ENCODE measurements at regions not wholly inside any gene's neighbourhood (a gene's known extent, or its start where the extent isn't known, plus 50 kb on each side); places are given as distances from the start of the nearest gene placed in this dataset.
A peak's percentile ranks its signal among the peaks of the same experiment; 100 is the strongest.
"Not testable (repeated sequence)": the region's sequence is repeated elsewhere in the genome, so short reads cannot be mapped to it uniquely, and the experiment has no call there.

DNA sequence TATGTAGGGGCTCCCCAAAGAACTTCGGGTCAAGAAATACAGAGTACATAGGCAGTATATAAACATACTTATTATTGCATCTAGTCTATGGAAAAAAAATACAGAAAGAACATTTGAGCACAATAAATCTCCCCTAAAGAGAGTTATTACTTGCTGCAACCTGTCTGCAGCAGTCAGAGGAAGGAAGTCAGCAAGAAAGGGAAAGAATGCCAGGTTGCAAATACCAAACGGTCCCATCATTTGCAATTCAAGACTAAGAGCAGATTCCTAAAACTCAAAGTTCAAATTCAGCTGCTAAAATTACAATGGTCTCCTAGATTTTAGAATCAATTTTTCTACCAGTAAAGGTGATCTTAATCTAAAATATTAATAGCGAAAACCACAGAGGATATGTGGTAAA is 236.2 kb upstream of the NUDT6 start:
- H3K27ac ChIP-seq (ENCODE audit: low read depth, low read length): peak overlapping the region; percentile 83
- 0 out of 2 replicates have a peak overlapping the region, but pooled peaks have one; percentile 4 for H3K9ac ChIP-seq (ENCODE audit: low read depth, low read length)
- H3K36me3 ChIP-seq (ENCODE audit: insufficient read depth, low read length): no peaks in the 10 kb centered on the region
- H3K27me3 ChIP-seq (ENCODE audit: insufficient read depth, low read length): no peaks in the 10 kb centered on the region
- 36% methylated on average over 2 of the region's 3 CpGs for WGBS
- no peak overlapping the region for H3K4me3 ChIP-seq (ENCODE audit: low read length)
- H3K9me3 ChIP-seq (ENCODE audit: insufficient read depth, low read depth, low read length): no peaks in the 10 kb centered on the region
- peaks cover 36% of the 10 kb centered on the region for H3K4me1 ChIP-seq (ENCODE audit: insufficient read depth, low read length)

DNA sequence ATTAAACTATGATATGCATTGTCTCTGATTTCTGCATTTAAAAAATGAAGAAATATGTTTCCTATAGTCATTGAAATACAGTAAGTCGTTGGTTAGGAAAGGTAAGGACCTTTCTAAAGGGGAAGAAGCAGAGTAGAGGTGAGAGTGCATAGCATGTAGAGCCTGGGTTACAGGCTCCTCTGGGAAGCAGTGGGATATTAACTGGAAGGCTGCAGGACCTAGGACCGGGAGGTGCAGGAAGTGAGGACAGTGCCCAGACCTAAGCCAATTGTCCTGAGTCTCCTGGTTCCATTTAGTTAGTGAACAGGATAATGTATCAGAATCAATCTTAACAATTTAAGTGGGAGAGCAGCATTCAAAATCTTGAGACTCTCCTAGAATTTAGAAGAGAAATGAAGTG is 237.1 kb upstream of the NUDT6 start:
- Histone ChIP-seq H3K36me3 (ENCODE audit: insufficient read depth, low read length) (no peaks in the 10 kb centered on the region), H3K4me3 (ENCODE audit: low read length) (no peak overlapping the region), H3K4me1 (ENCODE audit: insufficient read depth, low read length) (peaks cover 32% of the 10 kb centered on the region), H3K9ac (ENCODE audit: low read depth, low read length) (no peak overlapping the region; the same call in 1 of the 2 replicates), H3K27ac (ENCODE audit: low read depth, low read length) (peak overlapping the region; percentile 66), H3K27me3 (ENCODE audit: insufficient read depth, low read length) (no peaks in the 10 kb centered on the region), H3K9me3 (ENCODE audit: insufficient read depth, low read depth, low read length) (no peaks in the 10 kb centered on the region)
- 45% methylated on average over 2 of the region's 2 CpGs for WGBS

DNA sequence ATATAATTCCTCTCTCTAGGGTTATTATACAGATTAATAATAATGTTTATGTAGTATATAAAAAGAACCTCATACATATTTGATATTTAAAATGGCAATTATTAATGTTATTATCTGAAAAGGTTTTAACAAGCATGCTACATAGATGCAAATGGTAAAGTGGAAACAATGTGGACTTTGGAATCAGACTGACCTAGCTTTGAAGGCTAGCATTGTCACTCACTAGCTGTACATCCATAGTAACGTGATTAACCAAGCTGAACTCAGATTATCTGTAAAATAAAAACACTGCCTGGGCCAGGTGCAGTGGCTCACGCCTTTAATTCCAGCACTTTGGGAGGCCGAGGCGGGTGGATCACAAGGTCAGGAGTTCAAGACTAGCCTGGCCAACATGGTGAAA is 233.7 kb upstream of the SPRY1 start:
- Histone ChIP-seq H3K4me3 (ENCODE audit: low read length) (no peak overlapping the region), H3K9me3 (ENCODE audit: insufficient read depth, low read depth, low read length) (peaks cover 5% of the 10 kb centered on the region; the same call in 1 of the 2 replicates), H3K27ac (ENCODE audit: low read depth, low read length) (no peak overlapping the region), H3K4me1 (ENCODE audit: insufficient read depth, low read length) (peaks cover 25% of the 10 kb centered on the region), H3K9ac (ENCODE audit: low read depth, low read length) (no peak overlapping the region), H3K27me3 (ENCODE audit: insufficient read depth, low read length) (no peaks in the 10 kb centered on the region), H3K36me3 (ENCODE audit: insufficient read depth, low read length) (no peaks in the 10 kb centered on the region)
- 97% methylated on average over 4 of the region's 4 CpGs for WGBS

DNA sequence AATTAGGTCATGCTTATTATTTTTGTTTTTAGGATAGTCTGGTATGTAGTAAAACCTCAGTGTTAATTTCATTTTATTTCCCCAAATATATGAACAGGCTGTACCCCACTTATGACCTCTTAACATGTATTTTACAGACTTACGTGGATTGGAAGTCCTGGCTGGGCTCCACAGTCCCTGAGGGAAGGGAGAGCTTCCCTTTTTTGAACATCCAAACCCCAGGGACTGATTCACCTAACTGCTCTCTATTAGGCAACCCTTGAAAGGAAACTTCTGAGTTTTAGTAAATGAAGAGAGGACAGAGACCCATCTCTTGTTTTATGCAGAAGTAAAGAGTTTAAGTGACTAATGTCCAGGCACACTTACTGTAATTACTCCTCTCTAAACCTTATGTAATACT is 233.1 kb upstream of the SPRY1 start:
- H3K9ac ChIP-seq (ENCODE audit: low read depth, low read length): no peak overlapping the region
- 100% methylated on average over 1 of the region's 1 CpG for WGBS
- peaks cover 5% of the 10 kb centered on the region; the same call in 1 of the 2 replicates for H3K9me3 ChIP-seq (ENCODE audit: insufficient read depth, low read depth, low read length)
- no peak overlapping the region for H3K4me3 ChIP-seq (ENCODE audit: low read length)
- H3K36me3 ChIP-seq (ENCODE audit: insufficient read depth, low read length): no peaks in the 10 kb centered on the region
- peaks cover 19% of the 10 kb centered on the region for H3K4me1 ChIP-seq (ENCODE audit: insufficient read depth, low read length)
- no peak overlapping the region for H3K27ac ChIP-seq (ENCODE audit: low read depth, low read length)
- no peaks in the 10 kb centered on the region for H3K27me3 ChIP-seq (ENCODE audit: insufficient read depth, low read length)

DNA sequence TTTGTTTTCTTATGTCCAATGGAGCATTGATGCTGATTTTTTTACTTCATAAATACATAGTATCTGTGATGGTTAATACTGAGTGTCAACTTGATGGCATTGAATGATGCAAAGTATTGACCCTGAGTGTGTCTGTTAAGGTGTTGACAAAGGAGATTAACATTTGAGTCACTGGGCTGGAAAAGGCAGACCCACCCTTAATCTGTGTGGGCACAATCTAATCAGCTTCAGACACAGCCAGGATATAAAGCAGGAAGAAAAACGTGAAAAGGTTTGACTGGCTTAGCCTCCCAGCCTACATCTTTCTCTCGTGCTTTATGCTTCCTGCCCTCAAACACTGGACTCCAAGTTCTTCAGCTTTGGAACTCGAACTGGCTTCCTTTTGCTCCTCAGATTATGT is 230.6 kb upstream of the SPRY1 start:
- 95% methylated on average over 3 of the region's 3 CpGs for WGBS
- H3K27me3 ChIP-seq (ENCODE audit: insufficient read depth, low read length): no peaks in the 10 kb centered on the region
- peaks cover 5% of the 10 kb centered on the region; the same call in 1 of the 2 replicates for H3K9me3 ChIP-seq (ENCODE audit: insufficient read depth, low read depth, low read length)
- H3K9ac ChIP-seq (ENCODE audit: low read depth, low read length): no peak overlapping the region
- H3K27ac ChIP-seq (ENCODE audit: low read depth, low read length): no peak overlapping the region
- no peak overlapping the region for H3K4me3 ChIP-seq (ENCODE audit: low read length)
- peaks cover 5% of the 10 kb centered on the region; the same call in 1 of the 2 replicates for H3K4me1 ChIP-seq (ENCODE audit: insufficient read depth, low read length)
- no peaks in the 10 kb centered on the region for H3K36me3 ChIP-seq (ENCODE audit: insufficient read depth, low read length)

DNA sequence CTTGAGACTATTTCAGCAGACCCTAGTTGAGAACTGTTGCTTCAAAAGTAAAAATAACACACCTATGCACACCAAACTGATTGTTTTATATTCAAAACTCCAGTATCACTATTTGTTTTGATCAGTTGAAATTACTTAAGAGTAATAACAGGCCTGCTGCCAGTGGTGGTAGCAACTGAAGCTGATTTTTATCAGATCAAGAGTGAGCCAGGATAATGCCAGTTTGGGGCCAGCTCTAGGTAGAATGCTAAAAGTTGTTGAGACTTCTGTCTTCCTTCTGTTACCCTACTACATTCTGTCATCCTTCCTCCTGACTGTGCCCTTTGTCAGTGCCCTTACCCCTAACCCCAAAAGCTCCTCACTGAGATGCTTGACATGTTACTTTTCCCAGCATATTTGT is 228.7 kb upstream of the SPRY1 start:
- no peak overlapping the region for H3K4me3 ChIP-seq (ENCODE audit: low read length)
- no peaks in the 10 kb centered on the region for H3K27me3 ChIP-seq (ENCODE audit: insufficient read depth, low read length)
- peaks cover 5% of the 10 kb centered on the region; the same call in 1 of the 2 replicates for H3K9me3 ChIP-seq (ENCODE audit: insufficient read depth, low read depth, low read length)
- peaks cover 5% of the 10 kb centered on the region; the same call in 1 of the 2 replicates for H3K4me1 ChIP-seq (ENCODE audit: insufficient read depth, low read length)
- no peaks in the 10 kb centered on the region for H3K36me3 ChIP-seq (ENCODE audit: insufficient read depth, low read length)
- H3K27ac ChIP-seq (ENCODE audit: low read depth, low read length): no peak overlapping the region
- H3K9ac ChIP-seq (ENCODE audit: low read depth, low read length): no peak overlapping the region

DNA sequence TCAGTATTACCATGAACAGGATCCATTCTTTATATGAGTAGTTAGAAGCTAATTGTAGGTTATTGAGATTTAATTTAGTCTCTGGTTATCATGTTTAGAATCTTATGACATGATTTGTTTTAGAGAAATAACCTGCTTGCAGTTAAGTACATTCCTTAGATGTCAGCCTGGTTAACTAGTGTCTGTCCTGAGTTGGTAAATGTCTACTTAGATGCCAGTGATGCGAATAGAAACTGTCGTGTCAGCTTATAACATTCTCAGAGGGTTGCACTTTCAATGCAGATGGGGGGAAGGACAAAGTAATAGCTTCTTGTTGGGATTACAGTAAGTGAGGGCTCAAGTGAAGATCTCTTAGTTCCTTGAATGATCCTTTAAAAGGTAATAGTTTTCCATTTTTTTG is 227.8 kb upstream of the SPRY1 start:
- H3K4me1 ChIP-seq (ENCODE audit: insufficient read depth, low read length): peaks cover 5% of the 10 kb centered on the region; the same call in 1 of the 2 replicates
- 97% methylated on average over 2 of the region's 2 CpGs for WGBS
- peaks cover 5% of the 10 kb centered on the region; the same call in 1 of the 2 replicates for H3K9me3 ChIP-seq (ENCODE audit: insufficient read depth, low read depth, low read length)
- no peak overlapping the region for H3K27ac ChIP-seq (ENCODE audit: low read depth, low read length)
- H3K27me3 ChIP-seq (ENCODE audit: insufficient read depth, low read length): no peaks in the 10 kb centered on the region
- no peak overlapping the region for H3K9ac ChIP-seq (ENCODE audit: low read depth, low read length)
- no peak overlapping the region for H3K4me3 ChIP-seq (ENCODE audit: low read length)
- no peaks in the 10 kb centered on the region for H3K36me3 ChIP-seq (ENCODE audit: insufficient read depth, low read length)

DNA sequence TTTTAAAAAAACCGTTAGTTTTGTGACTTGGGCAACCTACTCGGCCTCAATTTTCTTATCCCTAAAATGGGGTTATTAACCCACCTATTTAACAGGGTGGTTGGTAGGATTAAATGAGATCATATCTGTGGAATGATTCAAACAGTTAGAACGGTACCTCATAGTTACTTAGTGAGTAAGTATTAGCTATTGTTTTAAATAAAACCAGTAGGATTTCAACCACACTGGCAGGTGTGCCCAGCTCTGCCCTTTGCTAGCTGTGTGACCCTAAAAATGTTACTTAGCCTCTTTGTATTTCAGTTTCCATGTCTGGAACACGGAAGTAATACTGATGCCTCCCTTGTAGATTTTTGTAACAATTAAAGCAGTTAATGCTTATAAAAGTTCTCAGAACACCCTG is 225.8 kb upstream of the SPRY1 start:
- Histone ChIP-seq H3K4me1 (ENCODE audit: insufficient read depth, low read length) (peaks cover 5% of the 10 kb centered on the region; the same call in 1 of the 2 replicates), H3K4me3 (ENCODE audit: low read length) (no peak overlapping the region), H3K36me3 (ENCODE audit: insufficient read depth, low read length) (no peaks in the 10 kb centered on the region), H3K27ac (ENCODE audit: low read depth, low read length) (no peak overlapping the region), H3K27me3 (ENCODE audit: insufficient read depth, low read length) (no peaks in the 10 kb centered on the region), H3K9ac (ENCODE audit: low read depth, low read length) (no peak overlapping the region), H3K9me3 (ENCODE audit: insufficient read depth, low read depth, low read length) (peaks cover 4% of the 10 kb centered on the region; the same call in 1 of the 2 replicates)
- WGBS: 94% methylated on average over 3 of the region's 4 CpGs

DNA sequence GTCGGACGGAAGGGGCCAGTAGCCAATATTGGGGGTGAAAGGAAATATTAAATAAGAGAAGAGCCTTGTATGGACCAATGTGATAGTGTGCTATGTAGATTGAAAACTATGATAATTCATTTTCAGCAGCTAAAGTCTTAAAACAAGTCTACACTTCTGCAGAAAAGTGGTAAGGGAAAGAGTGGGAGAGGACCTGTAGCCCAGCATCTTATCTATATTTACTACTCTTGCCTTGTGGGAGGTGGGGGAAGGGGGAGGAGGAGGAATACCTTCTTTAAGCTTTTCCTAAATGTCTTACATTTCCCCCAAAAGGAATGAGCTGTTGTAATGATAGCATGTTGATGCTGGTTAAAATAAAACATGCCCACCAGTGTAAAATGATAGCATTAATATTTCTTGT is 220.0 kb upstream of the SPRY1 start:
- H3K27me3 ChIP-seq (ENCODE audit: insufficient read depth, low read length): no peaks in the 10 kb centered on the region
- no peaks in the 10 kb centered on the region for H3K36me3 ChIP-seq (ENCODE audit: insufficient read depth, low read length)
- WGBS: 92% methylated on average over 1 of the region's 2 CpGs
- H3K4me3 ChIP-seq (ENCODE audit: low read length): no peak overlapping the region
- H3K4me1 ChIP-seq (ENCODE audit: insufficient read depth, low read length): no peaks in the 10 kb centered on the region
- H3K9me3 ChIP-seq (ENCODE audit: insufficient read depth, low read depth, low read length): no peaks in the 10 kb centered on the region
- no peak overlapping the region for H3K27ac ChIP-seq (ENCODE audit: low read depth, low read length)
- H3K9ac ChIP-seq (ENCODE audit: low read depth, low read length): no peak overlapping the region

DNA sequence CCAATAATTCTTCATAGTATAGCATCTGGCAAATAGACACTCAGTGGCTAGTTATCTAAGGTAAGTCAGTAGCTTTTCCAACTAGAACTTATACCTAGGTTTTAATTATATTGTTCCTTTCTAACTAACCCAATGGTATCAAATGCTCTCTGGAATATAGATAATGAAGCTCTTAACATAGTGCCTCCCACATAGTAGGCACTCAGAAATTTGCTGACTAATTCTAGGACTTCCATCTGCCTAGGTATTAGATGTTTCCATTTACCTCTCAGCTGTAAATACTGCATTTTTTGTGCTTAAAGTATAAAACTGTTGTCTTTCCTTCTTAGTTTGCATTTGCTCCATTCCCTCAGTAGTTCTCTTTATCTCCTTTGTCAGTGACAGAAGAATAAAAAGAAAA is 214.3 kb upstream of the SPRY1 start:
- no peak overlapping the region for H3K4me3 ChIP-seq (ENCODE audit: low read length)
- H3K36me3 ChIP-seq (ENCODE audit: insufficient read depth, low read length): no peaks in the 10 kb centered on the region
- no peaks in the 10 kb centered on the region for H3K9me3 ChIP-seq (ENCODE audit: insufficient read depth, low read depth, low read length)
- no peak overlapping the region for H3K27ac ChIP-seq (ENCODE audit: low read depth, low read length)
- H3K9ac ChIP-seq (ENCODE audit: low read depth, low read length): no peak overlapping the region
- no peaks in the 10 kb centered on the region for H3K27me3 ChIP-seq (ENCODE audit: insufficient read depth, low read length)
- peaks cover 11% of the 10 kb centered on the region; the same call in 1 of the 2 replicates for H3K4me1 ChIP-seq (ENCODE audit: insufficient read depth, low read length)

DNA sequence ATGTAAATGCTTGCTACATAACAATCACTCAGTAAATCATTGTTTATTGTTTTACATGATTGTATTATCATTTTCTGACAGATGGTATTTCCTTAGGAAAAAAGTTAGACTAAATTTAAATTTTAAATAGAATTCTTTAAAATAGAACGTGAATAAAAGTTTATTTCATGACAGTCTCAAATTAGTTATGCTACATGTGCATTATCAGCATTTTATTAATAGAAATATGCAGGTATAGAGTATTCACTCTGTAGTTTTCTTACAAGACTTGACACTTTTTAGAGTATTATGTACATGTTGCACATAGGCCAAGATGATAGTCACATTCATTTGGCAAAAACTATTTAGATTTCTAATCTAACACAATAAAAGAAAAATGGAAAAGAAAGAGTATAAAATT is 213.3 kb upstream of the SPRY1 start:
- H3K4me3 ChIP-seq (ENCODE audit: low read length): no peak overlapping the region
- H3K27me3 ChIP-seq (ENCODE audit: insufficient read depth, low read length): no peaks in the 10 kb centered on the region
- no peak overlapping the region for H3K27ac ChIP-seq (ENCODE audit: low read depth, low read length)
- no peaks in the 10 kb centered on the region for H3K36me3 ChIP-seq (ENCODE audit: insufficient read depth, low read length)
- peaks cover 11% of the 10 kb centered on the region; the same call in 1 of the 2 replicates for H3K4me1 ChIP-seq (ENCODE audit: insufficient read depth, low read length)
- WGBS: no CpG with 5 or more reads among the region's 1 CpG
- no peaks in the 10 kb centered on the region for H3K9me3 ChIP-seq (ENCODE audit: insufficient read depth, low read depth, low read length)
- H3K9ac ChIP-seq (ENCODE audit: low read depth, low read length): no peak overlapping the region

DNA sequence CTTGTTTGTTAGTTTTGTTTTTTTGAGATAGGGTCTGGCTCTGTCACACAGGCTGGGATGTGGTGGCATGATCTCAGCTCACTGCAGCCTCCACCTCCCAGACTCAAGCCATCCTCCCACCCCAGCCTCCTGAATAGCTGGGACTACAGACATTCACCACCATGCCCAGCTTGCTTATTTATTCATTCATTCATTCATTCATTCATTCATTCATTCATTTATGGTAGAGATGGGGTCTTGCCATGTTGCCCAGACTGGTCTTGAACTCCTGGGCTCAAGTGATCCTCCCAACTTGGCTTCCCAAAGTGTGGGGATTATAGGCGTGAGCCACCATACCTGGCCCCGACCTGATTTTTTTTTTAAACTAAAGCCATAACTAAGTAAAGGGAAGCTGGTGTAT is 212.8 kb upstream of the SPRY1 start:
- not testable (repeated sequence) for H3K27me3 ChIP-seq (ENCODE audit: insufficient read depth, low read length); H3K27ac ChIP-seq (ENCODE audit: low read depth, low read length); H3K4me3 ChIP-seq (ENCODE audit: low read length); H3K9me3 ChIP-seq (ENCODE audit: insufficient read depth, low read depth, low read length); H3K9ac ChIP-seq (ENCODE audit: low read depth, low read length); H3K36me3 ChIP-seq (ENCODE audit: insufficient read depth, low read length)
- 100% methylated on average over 1 of the region's 2 CpGs for WGBS
- H3K4me1 ChIP-seq (ENCODE audit: insufficient read depth, low read length): peaks cover 11% of the 10 kb centered on the region; the same call in 1 of the 2 replicates

All from HUES64 (cell line).